ENCODE measurements at regions not wholly inside any gene's neighbourhood (a gene's known extent, or its start where the extent isn't known, plus 50 kb on each side); places are given as distances from the start of the nearest gene placed in this dataset.

DNA sequence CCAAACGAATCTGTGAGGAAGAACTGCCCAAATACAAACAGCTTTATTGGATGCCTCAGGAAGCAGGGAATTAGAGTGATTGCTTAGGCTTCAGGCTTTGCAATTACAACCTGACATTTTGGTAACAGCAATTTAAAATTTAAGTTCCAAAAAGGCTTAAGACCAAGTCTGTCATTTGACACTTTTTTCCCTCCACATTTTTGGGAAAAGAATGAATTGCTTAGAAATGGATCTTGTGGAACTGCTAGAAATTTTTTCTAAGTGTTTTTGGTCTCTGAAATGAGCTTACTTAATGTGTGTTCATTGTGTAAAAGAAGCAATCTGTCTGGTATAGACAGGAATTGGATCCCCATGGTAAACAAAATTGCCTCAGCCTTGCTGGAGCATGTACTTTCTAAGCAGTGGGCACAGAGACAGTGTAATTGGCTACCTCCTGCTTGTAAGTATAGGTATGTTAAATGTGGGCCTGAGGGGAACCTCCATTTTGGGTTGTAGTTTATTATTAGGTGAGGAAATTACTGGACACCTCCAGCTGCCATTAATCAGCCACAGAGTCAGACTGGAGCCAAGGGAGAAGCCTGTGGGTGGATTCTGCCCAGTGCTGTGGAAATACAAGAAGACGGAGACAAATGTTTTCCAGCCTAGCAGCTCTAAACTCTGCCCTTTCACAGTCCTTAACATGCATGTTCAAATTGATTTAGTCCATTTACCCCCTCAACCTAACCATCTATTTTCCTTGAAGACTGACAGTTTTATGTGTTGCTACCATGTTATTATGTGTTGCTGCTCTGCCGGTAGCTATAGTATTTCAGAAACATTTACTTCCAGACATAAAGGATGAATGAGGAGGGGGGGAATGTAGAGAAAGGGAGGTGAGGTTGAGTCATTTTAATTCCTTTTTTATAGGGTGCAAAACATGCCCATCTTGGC, 473.0 kb downstream of the SPRY1 start:
- Histone ChIP-seq H3K4me1 (ENCODE audit: control insufficient read depth in 1 of 2, insufficient read depth in 2 of 2, low read length in 2 of 2) (no peaks in the 10 kb centered on the region), H3K9me3 (ENCODE audit: control insufficient read depth, low read length) (no peaks in the 10 kb centered on the region), H3K27me3 (ENCODE audit: control insufficient read depth in 1 of 2, insufficient read depth in 2 of 2, low read length in 1 of 2) (no peaks in the 10 kb centered on the region), H3K4me3 (ENCODE audit: low read length in 2 of 2) (no peak overlapping the region), H3K27ac (ENCODE audit: low read depth in 1 of 2, low read length in 2 of 2) (no peak overlapping the region), H3K36me3 (ENCODE audit: control insufficient read depth in 1 of 2, insufficient read depth in 2 of 2, low read length in 1 of 2) (no peaks in the 10 kb centered on the region)
- peak; percentile 15 for ATAC-seq (ENCODE audit: low FRiP score)
- DNase-seq = no peak
- WGBS, 2 donors = 85 to 87% methylated on average over 3 of the region's 3 CpGs
- intact Hi-C loops (cut with DNase I) = no loop called here

DNA sequence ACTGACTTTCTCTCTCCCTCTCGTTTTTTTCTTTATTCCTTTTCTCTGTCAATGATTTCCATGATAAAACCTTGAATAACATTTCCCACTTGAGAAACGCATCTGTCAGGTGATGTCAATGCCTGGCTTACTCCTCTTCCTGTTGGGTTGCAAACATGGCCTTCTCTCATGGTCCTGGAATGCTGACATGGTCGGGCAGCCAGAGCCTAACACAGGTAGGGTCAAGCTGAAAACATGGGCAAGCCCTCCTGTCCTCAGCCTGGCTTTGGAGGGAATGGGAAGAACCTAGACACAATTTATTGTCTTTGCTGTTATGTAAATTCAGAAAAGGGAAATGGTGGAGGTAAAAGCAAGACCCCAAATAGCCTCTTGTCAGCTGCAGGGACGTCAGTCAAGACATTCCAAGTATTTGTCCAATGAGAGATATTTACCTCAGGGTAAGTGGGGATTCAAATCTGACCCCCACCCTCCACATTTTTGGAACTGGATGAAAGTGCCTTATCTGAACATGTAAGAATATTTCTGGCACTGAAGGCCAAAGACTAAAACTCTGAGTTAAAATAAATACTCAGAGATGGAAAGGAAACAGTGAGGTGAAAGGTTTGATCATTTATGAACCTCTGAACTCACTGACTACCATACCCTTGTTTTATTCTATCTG, 473.8 kb downstream of the SPRY1 start:
- intact Hi-C loops (cut with DNase I) = no loop called here
- H3K9me3 ChIP-seq (ENCODE audit: control insufficient read depth, low read length) = no peaks in the 10 kb centered on the region
- H3K4me1 ChIP-seq (ENCODE audit: control insufficient read depth in 1 of 2, insufficient read depth in 2 of 2, low read length in 2 of 2) = no peaks in the 10 kb centered on the region
- H3K4me3 ChIP-seq (ENCODE audit: low read length in 2 of 2) = no peak overlapping the region
- WGBS, 2 donors = 42 to 56% methylated on average over 4 of the region's 4 CpGs
- no peaks in the 10 kb centered on the region for H3K36me3 ChIP-seq (ENCODE audit: control insufficient read depth in 1 of 2, insufficient read depth in 2 of 2, low read length in 1 of 2)
- no peaks in the 10 kb centered on the region for H3K27me3 ChIP-seq (ENCODE audit: control insufficient read depth in 1 of 2, insufficient read depth in 2 of 2, low read length in 1 of 2)
- ATAC-seq (ENCODE audit: low FRiP score) = no peak
- H3K27ac ChIP-seq (ENCODE audit: low read depth in 1 of 2, low read length in 2 of 2) = no peak overlapping the region
- DNase-seq = no peak

DNA sequence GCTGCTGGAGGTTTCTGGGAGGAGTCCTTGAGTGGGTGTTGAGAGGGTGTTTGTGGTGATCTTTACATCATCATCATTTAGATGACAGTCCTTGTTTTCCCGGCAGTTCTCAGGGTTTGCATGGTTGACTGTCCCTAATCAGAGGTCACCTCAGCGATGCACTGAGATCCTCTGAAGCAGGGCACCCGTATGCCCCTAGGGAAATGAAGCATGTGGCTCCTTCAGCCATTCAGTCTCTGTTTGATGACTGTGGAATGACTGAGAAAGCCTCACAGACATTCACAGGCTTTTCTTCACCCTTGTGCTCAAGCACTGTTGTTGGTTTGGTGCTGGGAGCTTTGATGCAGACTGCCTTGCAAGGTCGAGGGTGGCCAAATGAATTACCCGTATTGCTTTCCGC, 474.7 kb downstream of the SPRY1 start:
- Histone ChIP-seq H3K4me1 (ENCODE audit: control insufficient read depth in 1 of 2, insufficient read depth in 2 of 2, low read length in 2 of 2) (no peaks in the 10 kb centered on the region), H3K27ac (ENCODE audit: low read depth in 1 of 2, low read length in 2 of 2) (no peak overlapping the region), H3K9me3 (ENCODE audit: control insufficient read depth, low read length) (no peaks in the 10 kb centered on the region), H3K27me3 (ENCODE audit: control insufficient read depth in 1 of 2, insufficient read depth in 2 of 2, low read length in 1 of 2) (no peaks in the 10 kb centered on the region), H3K4me3 (ENCODE audit: low read length in 2 of 2) (no peak overlapping the region), H3K36me3 (ENCODE audit: control insufficient read depth in 1 of 2, insufficient read depth in 2 of 2, low read length in 1 of 2) (no peaks in the 10 kb centered on the region)
- ATAC-seq (ENCODE audit: low FRiP score) = no peak
- 87% methylated on average over 6 of the region's 6 CpGs for WGBS, 2 donors
- no peak for DNase-seq
- intact Hi-C loops (cut with DNase I) = no loop called here

DNA sequence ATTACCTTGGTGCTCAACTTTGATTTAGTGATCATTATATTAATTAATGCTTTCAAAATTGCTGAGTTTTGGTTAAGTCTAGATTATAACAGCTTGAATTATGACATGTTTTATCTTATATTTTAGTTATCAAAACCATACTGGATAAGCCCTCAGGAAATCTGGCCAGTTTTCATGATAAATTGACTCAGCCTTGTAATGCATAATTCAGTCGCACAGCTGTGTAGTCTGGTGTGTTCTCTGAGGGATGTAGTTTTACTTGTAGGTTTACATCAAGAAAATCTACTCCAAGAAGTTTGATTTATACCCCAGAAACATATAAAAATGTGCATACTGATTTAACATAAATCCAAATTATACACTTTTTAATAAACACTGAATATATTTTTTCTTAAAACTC, 477.5 kb downstream of the SPRY1 start:
- no peak for ATAC-seq (ENCODE audit: low FRiP score)
- no peaks in the 10 kb centered on the region for H3K36me3 ChIP-seq (ENCODE audit: control insufficient read depth in 1 of 2, insufficient read depth in 2 of 2, low read length in 1 of 2)

DNA sequence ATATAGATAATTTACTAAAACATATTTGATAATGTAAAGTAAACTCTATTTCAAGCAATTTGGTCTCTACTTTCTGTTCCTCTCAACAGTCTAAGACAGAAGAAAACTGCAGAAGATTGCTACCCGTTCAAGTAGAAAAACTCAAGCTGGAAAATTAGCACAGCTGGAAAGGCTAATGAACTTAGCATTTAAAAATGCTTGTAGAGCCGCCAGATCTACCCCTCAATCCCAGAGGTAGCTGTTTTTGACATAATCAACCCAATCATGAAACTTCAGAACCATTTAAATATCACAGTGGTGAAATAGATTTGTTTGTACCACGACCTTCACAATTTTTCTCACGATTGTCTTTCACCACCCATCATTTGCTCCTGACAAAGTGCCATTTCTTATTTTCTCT, 479.5 kb downstream of the SPRY1 start:
- H3K4me3 ChIP-seq (ENCODE audit: low read length in 2 of 2) = no peak overlapping the region
- no peak overlapping the region for H3K27ac ChIP-seq (ENCODE audit: low read depth in 1 of 2, low read length in 2 of 2)
- intact Hi-C loops (cut with DNase I) = no loop called here
- H3K9me3 ChIP-seq (ENCODE audit: control insufficient read depth, low read length) = no peaks in the 10 kb centered on the region
- no peaks in the 10 kb centered on the region for H3K27me3 ChIP-seq (ENCODE audit: control insufficient read depth in 1 of 2, insufficient read depth in 2 of 2, low read length in 1 of 2)
- no peaks in the 10 kb centered on the region for H3K36me3 ChIP-seq (ENCODE audit: control insufficient read depth in 1 of 2, insufficient read depth in 2 of 2, low read length in 1 of 2)
- H3K4me1 ChIP-seq (ENCODE audit: control insufficient read depth in 1 of 2, insufficient read depth in 2 of 2, low read length in 2 of 2) = no peaks in the 10 kb centered on the region
- 95 to 97% methylated on average over 4 of the region's 4 CpGs for WGBS, 2 donors
- ATAC-seq (ENCODE audit: low FRiP score) (no peak), DNase-seq (no peak)

More for the DNA sequence above, 477.5 kb downstream of the SPRY1 start:
- no peak overlapping the region for H3K27ac ChIP-seq (ENCODE audit: low read depth in 1 of 2, low read length in 2 of 2)
- no peaks in the 10 kb centered on the region for H3K27me3 ChIP-seq (ENCODE audit: control insufficient read depth in 1 of 2, insufficient read depth in 2 of 2, low read length in 1 of 2)
- no peak for DNase-seq
- no peaks in the 10 kb centered on the region for H3K4me1 ChIP-seq (ENCODE audit: control insufficient read depth in 1 of 2, insufficient read depth in 2 of 2, low read length in 2 of 2)
- 55 to 68% methylated on average over 1 of the region's 1 CpG for WGBS, 2 donors
- H3K4me3 ChIP-seq (ENCODE audit: low read length in 2 of 2) = no peak overlapping the region
- no peaks in the 10 kb centered on the region for H3K9me3 ChIP-seq (ENCODE audit: control insufficient read depth, low read length)
- intact Hi-C loops (cut with DNase I) = no loop called here

DNA sequence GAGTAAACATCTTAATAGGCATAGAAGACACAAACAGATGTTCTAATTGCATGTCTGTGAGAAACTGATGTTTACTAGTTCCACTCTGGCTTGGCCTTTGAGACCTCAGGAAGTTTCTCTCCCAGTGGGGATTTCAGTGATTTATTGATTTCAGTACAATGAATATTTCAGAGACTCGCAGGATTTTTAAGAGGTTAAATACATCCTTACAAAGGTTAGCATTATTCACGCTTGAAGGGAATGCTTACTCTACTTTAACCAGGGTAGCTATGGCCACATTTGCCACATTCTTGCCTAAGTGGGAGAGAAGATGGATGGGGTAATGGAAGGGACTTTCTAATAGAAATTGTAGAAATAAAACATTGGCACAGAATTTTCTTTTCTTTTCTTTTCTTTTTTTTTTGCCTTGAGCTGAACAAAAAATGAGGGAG, 480.1 kb downstream of the SPRY1 start:
- Histone ChIP-seq H3K36me3 (ENCODE audit: control insufficient read depth in 1 of 2, insufficient read depth in 2 of 2, low read length in 1 of 2) (no peaks in the 10 kb centered on the region), H3K4me1 (ENCODE audit: control insufficient read depth in 1 of 2, insufficient read depth in 2 of 2, low read length in 2 of 2) (no peaks in the 10 kb centered on the region), H3K4me3 (ENCODE audit: low read length in 2 of 2) (no peak overlapping the region), H3K27ac (ENCODE audit: low read depth in 1 of 2, low read length in 2 of 2) (no peak overlapping the region), H3K9me3 (ENCODE audit: control insufficient read depth, low read length) (no peaks in the 10 kb centered on the region), H3K27me3 (ENCODE audit: control insufficient read depth in 1 of 2, insufficient read depth in 2 of 2, low read length in 1 of 2) (no peaks in the 10 kb centered on the region)
- intact Hi-C loops (cut with DNase I) = no loop called here
- no peak for ATAC-seq (ENCODE audit: low FRiP score)
- 83% methylated on average over 2 of the region's 2 CpGs for WGBS, 2 donors
- no peak for DNase-seq

DNA sequence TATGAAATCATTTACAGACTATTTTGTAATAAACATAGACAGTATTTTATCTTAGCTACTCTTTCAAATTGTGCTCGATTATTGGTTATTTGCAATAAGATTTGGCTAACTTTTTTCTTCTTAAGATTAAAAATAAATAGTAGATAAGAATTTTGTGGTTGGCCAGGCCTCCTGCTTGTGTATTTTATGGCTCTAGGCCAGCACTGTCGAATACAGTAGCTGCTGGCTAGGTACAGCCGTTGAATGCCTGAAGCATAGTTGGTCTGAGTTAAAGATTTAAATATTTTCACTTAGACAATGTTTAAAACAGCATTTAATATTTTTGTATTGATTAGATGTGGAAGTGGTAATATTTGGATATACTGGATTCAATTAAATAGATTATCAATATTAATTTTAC, 481.0 kb downstream of the SPRY1 start:
- Histone ChIP-seq H3K9me3 (ENCODE audit: control insufficient read depth, low read length) (no peaks in the 10 kb centered on the region), H3K36me3 (ENCODE audit: control insufficient read depth in 1 of 2, insufficient read depth in 2 of 2, low read length in 1 of 2) (no peaks in the 10 kb centered on the region), H3K4me1 (ENCODE audit: control insufficient read depth in 1 of 2, insufficient read depth in 2 of 2, low read length in 2 of 2) (no peaks in the 10 kb centered on the region), H3K4me3 (ENCODE audit: low read length in 2 of 2) (no peak overlapping the region), H3K27me3 (ENCODE audit: control insufficient read depth in 1 of 2, insufficient read depth in 2 of 2, low read length in 1 of 2) (no peaks in the 10 kb centered on the region), H3K27ac (ENCODE audit: low read depth in 1 of 2, low read length in 2 of 2) (no peak overlapping the region)
- no peak for DNase-seq
- intact Hi-C loops (cut with DNase I) = no loop called here
- WGBS, 2 donors = 2 to 6% methylated on average over 3 of the region's 3 CpGs
- ATAC-seq (ENCODE audit: low FRiP score) = no peak

DNA sequence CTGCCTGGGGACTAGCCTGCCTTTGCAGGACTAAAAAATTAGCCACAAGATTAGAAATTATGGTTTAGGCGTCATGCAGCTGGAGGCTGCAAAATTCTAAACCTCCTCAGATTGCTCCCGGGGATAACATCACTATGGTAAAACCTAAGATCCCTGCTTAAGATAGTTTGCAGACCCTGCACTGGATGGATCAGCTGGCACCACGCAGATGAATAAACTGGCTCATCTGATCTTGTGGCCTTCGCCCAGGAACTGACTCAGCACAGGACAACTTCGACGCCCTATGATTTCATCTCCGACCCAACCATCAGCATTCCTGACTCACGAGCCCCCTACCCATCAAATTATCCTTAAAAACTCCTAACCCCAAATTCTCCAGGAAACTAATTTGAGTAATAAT, 482.4 kb downstream of the SPRY1 start:
- Histone ChIP-seq H3K9me3 (ENCODE audit: control insufficient read depth, low read length) (no peaks in the 10 kb centered on the region), H3K36me3 (ENCODE audit: control insufficient read depth in 1 of 2, insufficient read depth in 2 of 2, low read length in 1 of 2) (no peaks in the 10 kb centered on the region), H3K27ac (ENCODE audit: low read depth in 1 of 2, low read length in 2 of 2) (no peak overlapping the region), H3K4me3 (ENCODE audit: low read length in 2 of 2) (no peak overlapping the region), H3K4me1 (ENCODE audit: control insufficient read depth in 1 of 2, insufficient read depth in 2 of 2, low read length in 2 of 2) (no peaks in the 10 kb centered on the region), H3K27me3 (ENCODE audit: control insufficient read depth in 1 of 2, insufficient read depth in 2 of 2, low read length in 1 of 2) (no peaks in the 10 kb centered on the region)
- DNase-seq (no peak), ATAC-seq (ENCODE audit: low FRiP score) (no peak)
- WGBS, 2 donors = 97 to 98% methylated on average over 8 of the region's 8 CpGs
- intact Hi-C loops (cut with DNase I) = no loop called here

DNA sequence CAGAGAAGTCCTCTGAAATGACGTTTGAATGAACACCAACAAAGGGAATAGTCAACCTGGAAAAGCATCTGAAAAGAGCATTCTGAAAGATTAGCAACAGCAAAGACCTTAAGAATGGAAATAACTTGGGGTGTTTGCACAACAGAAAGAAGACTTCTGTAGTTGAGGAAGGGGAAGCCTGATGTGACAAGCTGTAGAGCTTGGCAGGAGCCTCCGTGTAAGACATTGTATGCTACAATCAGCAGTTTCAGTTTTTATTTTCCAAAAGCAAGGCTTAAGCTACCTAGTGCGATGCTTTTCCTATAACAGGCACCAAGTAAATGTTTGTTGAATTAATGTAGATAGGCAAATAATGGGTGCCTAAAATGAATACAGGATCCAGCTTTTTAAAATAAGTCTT, 484.0 kb downstream of the SPRY1 start:
- H3K4me3 ChIP-seq (ENCODE audit: low read length in 2 of 2) = no peak overlapping the region
- DNase-seq (no peak), ATAC-seq (ENCODE audit: low FRiP score) (no peak)
- no peaks in the 10 kb centered on the region for H3K4me1 ChIP-seq (ENCODE audit: control insufficient read depth in 1 of 2, insufficient read depth in 2 of 2, low read length in 2 of 2)
- 68 to 74% methylated on average over 3 of the region's 3 CpGs for WGBS, 2 donors
- no peaks in the 10 kb centered on the region for H3K27me3 ChIP-seq (ENCODE audit: control insufficient read depth in 1 of 2, insufficient read depth in 2 of 2, low read length in 1 of 2)
- no peaks in the 10 kb centered on the region for H3K9me3 ChIP-seq (ENCODE audit: control insufficient read depth, low read length)
- no peak overlapping the region for H3K27ac ChIP-seq (ENCODE audit: low read depth in 1 of 2, low read length in 2 of 2)
- intact Hi-C loops (cut with DNase I) = no loop called here
- H3K36me3 ChIP-seq (ENCODE audit: control insufficient read depth in 1 of 2, insufficient read depth in 2 of 2, low read length in 1 of 2) = no peaks in the 10 kb centered on the region

All from aorta (tissue), 5 donors.